ENCODE measurements at regions not wholly inside any gene's neighbourhood (a gene's known extent, or its start where the extent isn't known, plus 50 kb on each side); places are given as distances from the start of the nearest gene placed in this dataset.

- WGBS (ENCODE audit: insufficient coverage) = 96% methylated on average over 7 of the region's 10 CpGs
- no peaks in the 10 kb centered on the region for H3K36me3 Mint-ChIP-seq
- H3K27ac Mint-ChIP-seq = peak overlapping the region in 1 of 7 donors; percentile 43
- no peaks in the 10 kb centered on the region for H4K20me1 ChIP-seq (ENCODE audit: insufficient read depth, low read length)
- H3K9me3 ChIP-seq (replicated peaks in 1 of 2; ENCODE audit: control insufficient read depth in 1 of 2, insufficient read depth in 1 of 2, low read length in 2 of 2) = no peaks in the 10 kb centered on the region
- peaks cover 0 to 4% (median 4%) of the 10 kb centered on the region in 3 donors for H3K27me3 Mint-ChIP-seq (ENCODE audit: low read depth in 3 of 3)
- no peak overlapping the region for H3K9ac ChIP-seq (ENCODE audit: insufficient read depth, low read length, poor library complexity, severe bottlenecking)
- DNase-seq = no peak
- no peak overlapping the region for H3K4me3 ChIP-seq (replicated peaks in 1 of 3; ENCODE audit: low read depth in 2 of 3, low read length in 3 of 3)
- H3K4me2 ChIP-seq (replicated peaks; ENCODE audit: extremely low read depth, low read length, poor library complexity, severe bottlenecking) = no peak overlapping the region
- H3K79me2 ChIP-seq (ENCODE audit: insufficient read depth, low read length) = no peaks in the 10 kb centered on the region
- H3K4me3 Mint-ChIP-seq = no peak overlapping the region
- intact Hi-C loops (cut with micrococcal nuclease) = no loop called here
- H3K27me3 ChIP-seq (ENCODE audit: control insufficient read depth in 2 of 2, insufficient read depth in 2 of 2, low read length in 2 of 2) = no peaks in the 10 kb centered on the region
- TF ChIP-seq CTCF (IDR thresholded peaks at IDR 0.05) = no peak
- H3K36me3 ChIP-seq (replicated peaks in 1 of 2; ENCODE audit: control insufficient read depth in 1 of 2, insufficient read depth in 2 of 2, low read length in 2 of 2) = no peaks in the 10 kb centered on the region
- H3K4me1 Mint-ChIP-seq = peaks cover 8% of the 10 kb centered on the region
- H2AFZ ChIP-seq (ENCODE audit: insufficient read depth, low read depth, low read length, poor library complexity, severe bottlenecking) = no peak overlapping the region
- peaks cover 0 to 2% (median 0%) of the 10 kb centered on the region in 7 donors for H3K9me3 Mint-ChIP-seq
- H3K27ac ChIP-seq (ENCODE audit: low read depth in 1 of 2, low read length in 2 of 2) = no peak overlapping the region
- H3K4me1 ChIP-seq (ENCODE audit: control insufficient read depth in 1 of 2, insufficient read depth in 2 of 2, low read length in 2 of 2) = peaks cover 0 to 5% of the 10 kb centered on the region in 2 donors
Observed at GRCh38 chr2:207464007-207464406, 65.8 kb upstream of the CREB1 start.

- Histone ChIP-seq H4K20me1 (ENCODE audit: insufficient read depth, low read length) (no peaks in the 10 kb centered on the region), H3K36me3 (replicated peaks in 1 of 2; ENCODE audit: control insufficient read depth in 1 of 2, insufficient read depth in 2 of 2, low read length in 2 of 2) (no peaks in the 10 kb centered on the region), H3K4me3 (replicated peaks in 1 of 3; ENCODE audit: low read depth in 2 of 3, low read length in 3 of 3) (no peak overlapping the region), H2AFZ (ENCODE audit: insufficient read depth, low read depth, low read length, poor library complexity, severe bottlenecking) (no peak overlapping the region), H3K4me2 (replicated peaks; ENCODE audit: extremely low read depth, low read length, poor library complexity, severe bottlenecking) (no peak overlapping the region), H3K9ac (ENCODE audit: insufficient read depth, low read length, poor library complexity, severe bottlenecking) (no peak overlapping the region), H3K4me1 (ENCODE audit: control insufficient read depth in 1 of 2, insufficient read depth in 2 of 2, low read length in 2 of 2) (no peaks in the 10 kb centered on the region), H3K27me3 (ENCODE audit: control insufficient read depth in 2 of 2, insufficient read depth in 2 of 2, low read length in 2 of 2) (no peaks in the 10 kb centered on the region), H3K79me2 (ENCODE audit: insufficient read depth, low read length) (no peaks in the 10 kb centered on the region), H3K9me3 (replicated peaks in 1 of 2; ENCODE audit: control insufficient read depth in 1 of 2, insufficient read depth in 1 of 2, low read length in 2 of 2) (no peaks in the 10 kb centered on the region), H3K27ac (ENCODE audit: low read depth in 1 of 2, low read length in 2 of 2) (no peak overlapping the region)
- Mint-ChIP-seq H3K36me3 (no peaks in the 10 kb centered on the region), H3K27ac (no peak overlapping the region), H3K9me3 (peaks cover 0 to 2% (median 0%) of the 10 kb centered on the region in 7 donors), H3K4me1 (no peaks in the 10 kb centered on the region), H3K4me3 (no peak overlapping the region), H3K27me3 (ENCODE audit: low read depth in 3 of 3) (peaks cover 0 to 6% (median 3%) of the 10 kb centered on the region in 3 donors)
- WGBS (ENCODE audit: insufficient coverage) = no CpG with 5 or more reads among the region's 1 CpG
- TF ChIP-seq CTCF (IDR thresholded peaks at IDR 0.05) = no peak
- DNase-seq = no peak
- intact Hi-C loops (cut with micrococcal nuclease) = no loop called here
Observed at GRCh38 chr2:207465894-207466293, 63.9 kb upstream of the CREB1 start.
